ENCODE measurements at regions not wholly inside any gene's neighbourhood (a gene's known extent, or its start where the extent isn't known, plus 50 kb on each side); places are given as distances from the start of the nearest gene placed in this dataset.

- TF ChIP-seq CTCF (conservative IDR thresholded peaks at IDR 0.05 in 1 of 2, IDR thresholded peaks at IDR 0.05 in 1 of 2; ENCODE audit: low read depth in 1 of 2, low read length in 2 of 2): no peak
- no peak for TF ChIP-seq EZH2 (IDR thresholded peaks at IDR 0.05; ENCODE audit: low read length, missing control alignments)
Measured at GRCh38 chr2:128776461-128777195, 458.0 kb upstream of the HS6ST1 start.
